ENCODE measurements at regions not wholly inside any gene's neighbourhood (a gene's known extent, or its start where the extent isn't known, plus 50 kb on each side); places are given as distances from the start of the nearest gene placed in this dataset.
A peak's percentile ranks its signal among the peaks of the same experiment; 100 is the strongest.

DNA sequence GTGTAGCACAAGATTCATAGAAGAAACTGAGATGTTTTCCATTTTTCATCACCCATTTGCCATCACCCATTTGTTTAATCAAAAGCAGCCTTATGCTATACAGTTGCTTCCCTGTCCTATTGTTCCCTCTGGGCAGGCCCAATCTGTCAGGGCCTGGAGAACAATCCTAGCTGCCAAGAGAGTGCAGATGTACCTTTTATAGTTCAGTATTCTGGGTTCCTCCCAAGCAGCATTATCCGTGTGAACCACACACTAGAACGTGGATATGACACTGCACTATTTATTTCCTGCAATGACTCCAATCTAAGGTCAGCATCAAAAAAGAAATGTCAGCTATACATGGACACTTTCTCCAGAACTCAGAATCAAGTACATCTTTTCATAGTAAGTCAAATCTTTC, 269.0 kb downstream of the ADGRA3 start:
- no peak for DNase-seq
- POLR2A ChIA-PET: no interaction called here
- Mint-ChIP-seq H3K4me1 (no peaks in the 10 kb centered on the region), H3K36me3 (ENCODE audit: low read depth) (no peaks in the 10 kb centered on the region), H3K4me3 (no peak overlapping the region), H3K27ac (no peak overlapping the region), H3K9me3 (peaks cover 10% of the 10 kb centered on the region), H3K27me3 (no peaks in the 10 kb centered on the region)
- CTCF ChIA-PET: no interaction called here

DNA sequence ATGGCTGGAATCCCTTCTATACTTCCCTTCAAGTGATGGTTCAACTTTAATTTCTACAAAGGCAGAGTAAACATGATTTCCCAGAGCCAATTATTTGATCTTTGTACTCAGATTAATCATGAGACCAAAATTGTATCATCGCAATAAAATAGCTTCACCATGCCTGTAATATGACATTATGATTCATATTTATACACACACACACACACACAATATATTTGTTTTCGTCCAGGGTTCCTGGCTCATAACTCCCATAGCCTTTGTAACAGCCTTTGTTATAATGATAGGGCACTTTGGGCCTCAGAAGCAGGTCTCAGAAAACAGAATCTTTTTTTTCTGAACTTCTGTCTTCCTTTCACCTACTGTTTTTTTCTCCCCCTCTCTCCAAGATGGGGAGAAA, 270.6 kb downstream of the ADGRA3 start:
- no peaks in the 10 kb centered on the region for H3K36me3 Mint-ChIP-seq (ENCODE audit: low read depth)
- ChIA-PET POLR2A (no interaction called here), CTCF (no interaction called here)
- H3K27me3 Mint-ChIP-seq: no peaks in the 10 kb centered on the region
- H3K27ac Mint-ChIP-seq: no peak overlapping the region
- no peak for DNase-seq
- H3K9me3 Mint-ChIP-seq: peaks cover 6% of the 10 kb centered on the region
- H3K4me3 Mint-ChIP-seq: no peak overlapping the region
- no peaks in the 10 kb centered on the region for H3K4me1 Mint-ChIP-seq

DNA sequence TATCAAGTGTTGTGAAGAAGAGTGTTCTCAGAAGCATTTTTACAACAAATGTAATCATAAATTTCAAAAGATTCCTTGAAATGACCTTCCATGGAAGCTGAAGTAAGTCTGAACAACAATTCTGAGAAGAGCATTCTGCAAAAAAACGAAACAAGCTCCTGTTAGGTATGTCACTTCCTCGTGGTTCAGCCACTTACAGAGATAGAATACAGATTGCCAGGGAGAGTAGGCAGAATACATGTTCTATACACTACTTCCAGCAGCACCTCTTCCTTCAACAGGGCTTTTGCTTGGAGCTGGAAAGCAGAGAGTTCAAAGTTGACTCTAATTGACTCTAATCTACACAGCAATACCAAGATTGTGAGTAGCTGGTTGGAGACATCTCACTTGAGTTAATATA, 274.5 kb downstream of the ADGRA3 start:
- CTCF ChIA-PET: no interaction called here
- no peaks in the 10 kb centered on the region for H3K27me3 Mint-ChIP-seq
- no peak overlapping the region for H3K4me3 Mint-ChIP-seq
- no peaks in the 10 kb centered on the region for H3K4me1 Mint-ChIP-seq
- POLR2A ChIA-PET: no interaction called here
- H3K9me3 Mint-ChIP-seq: peaks cover 9% of the 10 kb centered on the region
- no peaks in the 10 kb centered on the region for H3K36me3 Mint-ChIP-seq (ENCODE audit: low read depth)
- DNase-seq: no peak
- H3K27ac Mint-ChIP-seq: no peak overlapping the region

DNA sequence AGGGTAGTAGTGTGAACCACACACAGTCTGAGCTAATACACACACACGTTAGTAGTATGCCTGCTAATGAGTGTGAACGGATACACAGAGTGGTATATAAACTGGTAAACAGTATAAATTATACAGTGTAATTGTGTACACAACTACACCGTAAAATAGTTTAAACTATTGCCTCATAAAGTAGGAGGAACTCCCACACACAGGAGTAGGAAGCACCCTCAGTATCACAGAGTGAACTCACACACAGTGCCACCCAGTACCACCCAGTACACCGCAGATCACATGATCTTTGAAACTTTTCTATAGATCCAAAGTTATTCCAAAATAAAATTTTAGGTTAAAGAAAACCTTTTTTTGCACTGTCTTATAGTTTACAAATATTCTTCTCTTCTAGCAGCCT, 275.1 kb downstream of the ADGRA3 start:
- H3K27ac Mint-ChIP-seq: no peak overlapping the region
- H3K27me3 Mint-ChIP-seq: no peaks in the 10 kb centered on the region
- ChIA-PET POLR2A (no interaction called here), CTCF (no interaction called here)
- no peaks in the 10 kb centered on the region for H3K36me3 Mint-ChIP-seq (ENCODE audit: low read depth)
- no peak for DNase-seq
- peaks cover 13% of the 10 kb centered on the region for H3K9me3 Mint-ChIP-seq
- no peak overlapping the region for H3K4me3 Mint-ChIP-seq
- no peaks in the 10 kb centered on the region for H3K4me1 Mint-ChIP-seq

DNA sequence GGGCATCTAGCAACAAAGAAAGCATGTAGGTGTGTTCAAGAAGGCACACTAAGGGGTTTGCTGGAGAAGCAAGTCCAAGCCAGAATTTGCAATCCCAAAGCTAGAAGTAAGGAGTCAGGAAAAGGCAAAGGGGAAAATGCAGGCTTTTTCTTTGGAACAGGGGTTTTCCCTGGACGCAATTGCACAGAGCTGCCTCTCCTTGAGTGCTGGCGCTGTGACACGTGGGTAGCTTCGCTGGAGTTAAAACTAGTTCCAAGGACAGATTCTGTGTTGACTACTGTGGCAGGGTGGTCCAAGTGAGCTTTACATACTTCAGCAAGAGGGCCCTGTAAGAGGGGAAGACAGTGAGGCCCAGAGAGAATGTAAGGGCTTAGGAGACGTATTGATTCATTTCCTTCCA, 277.1 kb downstream of the ADGRA3 start:
- CTCF ChIA-PET: no interaction called here

DNA sequence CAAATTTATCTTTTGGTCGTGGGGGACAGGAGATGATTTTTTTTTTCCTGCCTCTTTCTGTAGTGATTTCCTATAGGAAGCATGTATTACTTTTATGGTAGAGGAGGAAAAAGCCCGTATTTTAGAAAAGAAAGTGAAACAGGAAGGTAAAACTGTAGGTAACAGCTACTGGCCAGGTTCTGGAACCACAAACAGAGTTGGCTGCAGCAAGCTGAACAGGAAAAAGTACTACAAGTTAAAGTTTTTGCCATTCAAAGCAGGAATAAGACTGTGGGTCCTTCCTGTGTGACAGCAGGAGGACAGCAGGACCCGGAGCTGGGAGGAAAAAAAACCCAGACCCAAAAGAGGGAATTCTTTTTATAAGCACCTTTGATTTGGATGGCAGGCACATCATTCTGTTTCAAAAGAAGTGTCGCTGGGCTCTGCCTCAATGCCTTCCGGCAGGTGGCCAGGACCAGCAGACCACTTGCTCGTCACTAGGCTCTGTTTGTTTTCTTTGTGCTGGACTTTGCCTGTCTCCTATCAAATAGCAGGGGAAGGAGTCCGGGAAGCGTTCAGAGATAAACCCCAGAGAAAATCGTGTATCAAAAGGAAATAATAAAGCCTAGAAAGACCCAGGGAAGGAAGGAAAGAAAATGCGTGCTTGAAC, 277.9 kb downstream of the ADGRA3 start:
- H3K27me3 Mint-ChIP-seq: no peaks in the 10 kb centered on the region
- H3K27ac Mint-ChIP-seq: no peak overlapping the region
- no peak for DNase-seq
- ChIA-PET POLR2A (no interaction called here), CTCF (interaction anchor here (1.2 kb wide), 1 partner anchor 152 kb away, joined by 3 read pairs; no protein-coding TSS in a partner anchor)
- H3K36me3 Mint-ChIP-seq (ENCODE audit: low read depth): no peaks in the 10 kb centered on the region
- H3K4me3 Mint-ChIP-seq: no peak overlapping the region
- no peaks in the 10 kb centered on the region for H3K4me1 Mint-ChIP-seq
- H3K9me3 Mint-ChIP-seq: peaks cover 13% of the 10 kb centered on the region

More for the DNA sequence above, 277.1 kb downstream of the ADGRA3 start:
- Mint-ChIP-seq H3K27me3 (no peaks in the 10 kb centered on the region), H3K4me3 (no peak overlapping the region), H3K9me3 (peaks cover 16% of the 10 kb centered on the region), H3K36me3 (ENCODE audit: low read depth) (no peaks in the 10 kb centered on the region), H3K4me1 (no peaks in the 10 kb centered on the region), H3K27ac (no peak overlapping the region)
- POLR2A ChIA-PET: no interaction called here
- DNase-seq: no peak

DNA sequence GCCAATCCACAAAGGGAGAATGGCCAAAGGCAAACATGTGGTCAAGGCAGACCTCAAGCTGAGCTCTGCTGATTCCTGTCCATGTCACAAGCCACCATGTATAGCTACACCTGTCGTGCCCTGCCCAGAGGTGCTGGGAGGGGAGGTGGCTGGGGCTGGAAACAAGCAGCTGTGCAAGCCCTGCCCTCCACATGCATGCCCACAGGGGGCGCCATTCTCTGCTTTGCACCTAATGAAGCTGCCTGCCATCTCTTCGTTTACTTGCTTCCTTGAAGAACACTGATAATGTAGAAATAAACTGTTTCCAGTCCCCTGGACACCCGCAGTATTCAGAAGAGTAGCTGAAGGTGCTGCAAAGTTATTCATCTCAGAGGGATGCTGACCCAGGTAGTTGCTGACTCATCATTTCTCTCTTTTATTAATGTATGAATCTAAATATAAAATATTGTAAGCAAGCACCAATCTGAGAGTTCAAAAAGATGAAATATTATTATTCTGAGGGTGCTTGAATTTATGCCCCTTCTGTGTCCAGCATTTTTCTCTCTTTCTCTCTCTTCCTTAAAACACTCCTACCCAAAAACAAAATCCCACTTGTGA, 278.6 kb downstream of the ADGRA3 start:
- H3K4me3 Mint-ChIP-seq: no peak overlapping the region
- peaks cover 13% of the 10 kb centered on the region for H3K9me3 Mint-ChIP-seq
- ChIA-PET POLR2A (no interaction called here), CTCF (interaction anchor here (1.0 to 1.2 kb wide), 2 partner anchors 152 to 153 kb away, joined by 3 to 5 read pairs; no protein-coding TSS in a partner anchor)
- H3K36me3 Mint-ChIP-seq (ENCODE audit: low read depth): no peaks in the 10 kb centered on the region
- DNase-seq: peak; percentile 19
- no peaks in the 10 kb centered on the region for H3K27me3 Mint-ChIP-seq
- no peak overlapping the region for H3K27ac Mint-ChIP-seq
- no peaks in the 10 kb centered on the region for H3K4me1 Mint-ChIP-seq

DNA sequence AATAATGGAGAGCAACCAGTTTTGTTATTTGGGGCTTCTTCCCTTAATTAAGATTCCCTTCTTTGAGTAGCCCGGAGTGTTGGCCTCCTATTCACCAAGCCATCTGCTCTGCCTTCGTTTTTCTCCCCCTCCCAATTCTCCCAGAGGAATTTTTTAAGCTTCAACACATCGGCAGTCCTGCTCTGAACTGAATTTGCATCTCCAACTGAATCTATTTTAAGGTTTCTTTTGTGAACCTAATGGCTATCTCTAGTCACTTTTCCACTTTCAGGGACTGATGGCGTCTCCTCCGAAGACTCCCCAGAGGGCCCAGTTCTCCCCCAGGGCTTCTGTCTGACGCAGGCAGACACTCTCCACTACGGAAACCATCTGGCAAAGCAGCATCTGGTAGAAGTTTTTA, 280.2 kb downstream of the ADGRA3 start:
- no peaks in the 10 kb centered on the region for H3K4me1 Mint-ChIP-seq
- POLR2A ChIA-PET: no interaction called here
- H3K4me3 Mint-ChIP-seq: no peak overlapping the region
- CTCF ChIA-PET: no interaction called here
- no peak overlapping the region for H3K27ac Mint-ChIP-seq
- no peaks in the 10 kb centered on the region for H3K36me3 Mint-ChIP-seq (ENCODE audit: low read depth)
- no peaks in the 10 kb centered on the region for H3K27me3 Mint-ChIP-seq
- no peak for DNase-seq
- H3K9me3 Mint-ChIP-seq: peaks cover 13% of the 10 kb centered on the region

DNA sequence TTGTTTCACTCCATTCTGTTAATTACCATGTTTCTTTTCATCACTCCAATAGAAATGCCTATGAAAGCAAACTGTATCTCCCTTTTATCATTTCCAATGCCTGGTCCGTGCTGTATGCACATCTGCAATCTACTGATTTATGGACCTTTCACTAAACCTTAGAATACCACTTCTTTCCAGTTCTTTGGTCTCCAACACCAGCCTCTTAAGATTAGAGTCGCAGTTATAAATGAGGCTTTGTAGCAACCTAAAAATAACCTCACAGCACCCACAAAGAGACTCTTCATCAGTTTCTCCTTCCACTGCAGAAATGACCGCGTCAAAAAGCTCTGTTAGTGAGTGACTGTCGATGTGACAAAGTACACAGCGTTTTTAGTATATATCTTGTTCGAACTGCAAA, 282.6 kb downstream of the ADGRA3 start:
- no peak overlapping the region for H3K4me3 Mint-ChIP-seq
- H3K4me1 Mint-ChIP-seq: no peaks in the 10 kb centered on the region
- H3K27ac Mint-ChIP-seq: no peak overlapping the region

DNA sequence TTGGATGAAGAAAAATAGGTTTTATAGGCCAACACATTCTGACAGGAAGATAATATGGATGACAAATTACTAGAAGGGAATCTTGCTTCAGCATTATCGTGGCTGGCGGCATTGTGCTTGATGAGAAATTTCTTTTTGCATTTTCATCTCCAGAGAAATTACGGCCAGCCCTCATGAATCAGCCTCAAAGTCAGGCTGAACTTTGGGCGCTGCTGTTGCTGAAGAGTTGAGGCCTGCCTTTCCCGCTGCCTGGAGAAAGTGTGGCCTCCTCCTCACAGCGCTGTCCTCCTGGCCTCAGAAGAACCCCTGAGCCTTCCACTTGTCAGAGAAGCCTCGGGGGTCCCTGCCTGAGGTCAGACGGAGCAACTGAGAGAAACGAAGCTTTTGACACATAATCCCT, 272.4 kb upstream of the KCNIP4 start:
- CTCF ChIA-PET: no interaction called here
- Mint-ChIP-seq H3K9me3 (peaks cover 8% of the 10 kb centered on the region), H3K36me3 (ENCODE audit: low read depth) (no peaks in the 10 kb centered on the region), H3K27ac (no peak overlapping the region), H3K4me3 (no peak overlapping the region), H3K4me1 (no peaks in the 10 kb centered on the region), H3K27me3 (no peaks in the 10 kb centered on the region)
- POLR2A ChIA-PET: no interaction called here
- no peak for DNase-seq

More for the DNA sequence above, 282.6 kb downstream of the ADGRA3 start:
- DNase-seq: no peak
- H3K27me3 Mint-ChIP-seq: no peaks in the 10 kb centered on the region
- CTCF ChIA-PET: no interaction called here
- POLR2A ChIA-PET: no interaction called here
- H3K9me3 Mint-ChIP-seq: peaks cover 14% of the 10 kb centered on the region
- no peaks in the 10 kb centered on the region for H3K36me3 Mint-ChIP-seq (ENCODE audit: low read depth)

DNA sequence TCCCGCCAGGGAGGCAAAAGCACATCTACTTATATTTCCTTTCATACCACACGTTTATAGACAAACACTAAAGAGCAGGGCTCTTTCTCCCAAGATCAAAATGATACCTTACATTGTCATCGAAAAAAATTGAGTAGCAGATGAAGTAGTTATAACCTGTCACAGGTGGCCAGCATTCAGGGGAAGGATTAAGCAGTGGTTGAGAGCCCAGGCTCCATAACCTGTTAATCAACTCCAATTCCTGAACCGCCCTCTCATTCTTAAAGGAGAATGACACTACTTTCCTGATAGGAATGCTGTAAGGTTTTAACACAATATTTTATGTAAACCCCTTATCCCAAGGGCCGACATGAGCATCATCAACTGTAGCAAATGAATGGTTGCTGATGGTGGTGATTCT, 268.9 kb upstream of the KCNIP4 start:
- H3K27ac Mint-ChIP-seq: no peak overlapping the region
- DNase-seq: no peak
- H3K27me3 Mint-ChIP-seq: no peaks in the 10 kb centered on the region
- H3K4me3 Mint-ChIP-seq: no peak overlapping the region
- CTCF ChIA-PET: no interaction called here
- no peaks in the 10 kb centered on the region for H3K4me1 Mint-ChIP-seq
- POLR2A ChIA-PET: no interaction called here
- H3K36me3 Mint-ChIP-seq (ENCODE audit: low read depth): no peaks in the 10 kb centered on the region
- peaks cover 7% of the 10 kb centered on the region for H3K9me3 Mint-ChIP-seq

DNA sequence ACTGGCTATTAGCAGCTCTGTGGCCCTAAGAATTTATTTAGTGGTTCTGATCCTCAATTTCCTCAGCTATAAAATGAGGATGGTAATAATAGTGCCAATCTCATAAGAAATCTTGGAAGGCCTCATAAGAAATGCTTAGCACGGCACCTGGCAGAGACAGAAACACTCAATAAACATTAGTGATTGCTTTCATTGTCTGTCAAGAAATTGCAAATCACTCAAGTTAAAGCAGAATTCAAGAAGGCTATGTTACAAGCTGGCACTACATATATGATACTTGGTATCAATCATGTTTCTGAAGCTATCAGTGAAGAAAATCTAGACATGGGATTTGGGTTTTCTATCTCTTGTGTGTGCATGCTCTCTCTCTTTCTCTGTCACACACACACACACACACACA, 267.7 kb upstream of the KCNIP4 start:
- no peak overlapping the region for H3K4me3 Mint-ChIP-seq

DNA sequence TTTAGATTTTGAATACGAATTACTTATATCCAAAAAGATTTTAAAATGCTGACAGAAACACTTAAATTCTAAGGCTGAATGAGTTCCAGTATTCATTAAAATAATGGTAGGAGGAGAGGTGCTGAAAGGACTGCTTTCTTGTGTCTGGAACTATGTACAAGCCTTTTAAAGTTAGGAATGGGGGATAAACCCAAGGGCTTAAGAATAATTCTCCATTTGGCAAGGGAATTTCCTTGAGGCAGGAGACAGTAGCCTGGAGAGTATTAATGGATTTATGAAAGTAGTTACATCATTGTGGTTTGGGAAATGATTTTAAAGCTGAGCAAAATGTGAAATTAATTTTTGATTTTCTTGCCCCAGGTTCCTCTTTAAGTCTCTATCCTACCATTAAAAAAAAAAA, 266.5 kb upstream of the KCNIP4 start:
- CTCF ChIA-PET: no interaction called here
- Mint-ChIP-seq H3K4me1 (no peaks in the 10 kb centered on the region), H3K27ac (no peak overlapping the region), H3K27me3 (no peaks in the 10 kb centered on the region), H3K36me3 (ENCODE audit: low read depth) (no peaks in the 10 kb centered on the region), H3K9me3 (peaks cover 6% of the 10 kb centered on the region), H3K4me3 (no peak overlapping the region)
- no peak for DNase-seq
- POLR2A ChIA-PET: no interaction called here

More for the DNA sequence above, 267.7 kb upstream of the KCNIP4 start:
- H3K36me3 Mint-ChIP-seq (ENCODE audit: low read depth): no peaks in the 10 kb centered on the region
- DNase-seq: no peak
- no peaks in the 10 kb centered on the region for H3K27me3 Mint-ChIP-seq
- peaks cover 10% of the 10 kb centered on the region for H3K9me3 Mint-ChIP-seq
- H3K4me1 Mint-ChIP-seq: no peaks in the 10 kb centered on the region
- POLR2A ChIA-PET: no interaction called here
- H3K27ac Mint-ChIP-seq: no peak overlapping the region
- CTCF ChIA-PET: no interaction called here

DNA sequence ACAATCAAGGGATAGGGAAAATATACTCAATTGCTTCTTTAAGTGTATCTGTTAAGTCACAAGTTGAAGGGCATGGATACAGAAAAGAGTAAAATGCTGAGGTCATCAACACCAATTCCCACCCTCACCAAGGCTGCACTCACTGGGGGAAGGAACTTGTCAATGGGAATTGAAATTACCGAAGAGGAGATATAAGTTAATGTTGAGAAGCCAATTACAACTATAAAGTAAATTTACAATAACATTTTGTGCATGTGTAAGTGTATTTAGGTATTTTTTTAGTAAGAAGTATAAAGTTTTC, 255.1 kb upstream of the KCNIP4 start:
- Mint-ChIP-seq H3K36me3 (ENCODE audit: low read depth) (no peaks in the 10 kb centered on the region), H3K4me3 (no peak overlapping the region), H3K9me3 (peaks cover 3% of the 10 kb centered on the region), H3K27ac (no peak overlapping the region), H3K4me1 (no peaks in the 10 kb centered on the region), H3K27me3 (no peaks in the 10 kb centered on the region)
- CTCF ChIA-PET: no interaction called here
- DNase-seq: no peak
- POLR2A ChIA-PET: no interaction called here
